ENCODE measurements at regions not wholly inside any gene's neighbourhood (a gene's known extent, or its start where the extent isn't known, plus 50 kb on each side); places are given as distances from the start of the nearest gene placed in this dataset.

GRCh38 chr18:40882468-40882867 lies 1072.6 kb upstream of the PIK3C3 start:
- no peak for DNase-seq (ENCODE audit: low spot score)

- DNase-seq (ENCODE audit: low spot score) = no peak
Measured at GRCh38 chr18:40878371-40878770, 1076.7 kb upstream of the PIK3C3 start.

GRCh38 chr18:40877096-40877495 lies 1077.9 kb upstream of the PIK3C3 start:
- DNase-seq (ENCODE audit: low spot score) = no peak

GRCh38 chr18:40875101-40875615 lies 1079.9 kb upstream of the PIK3C3 start:
- DNase-seq (ENCODE audit: low spot score) = no peak

GRCh38 chr18:40874233-40874632 lies 1080.8 kb upstream of the PIK3C3 start:
- no peak for DNase-seq (ENCODE audit: low spot score)

DNA sequence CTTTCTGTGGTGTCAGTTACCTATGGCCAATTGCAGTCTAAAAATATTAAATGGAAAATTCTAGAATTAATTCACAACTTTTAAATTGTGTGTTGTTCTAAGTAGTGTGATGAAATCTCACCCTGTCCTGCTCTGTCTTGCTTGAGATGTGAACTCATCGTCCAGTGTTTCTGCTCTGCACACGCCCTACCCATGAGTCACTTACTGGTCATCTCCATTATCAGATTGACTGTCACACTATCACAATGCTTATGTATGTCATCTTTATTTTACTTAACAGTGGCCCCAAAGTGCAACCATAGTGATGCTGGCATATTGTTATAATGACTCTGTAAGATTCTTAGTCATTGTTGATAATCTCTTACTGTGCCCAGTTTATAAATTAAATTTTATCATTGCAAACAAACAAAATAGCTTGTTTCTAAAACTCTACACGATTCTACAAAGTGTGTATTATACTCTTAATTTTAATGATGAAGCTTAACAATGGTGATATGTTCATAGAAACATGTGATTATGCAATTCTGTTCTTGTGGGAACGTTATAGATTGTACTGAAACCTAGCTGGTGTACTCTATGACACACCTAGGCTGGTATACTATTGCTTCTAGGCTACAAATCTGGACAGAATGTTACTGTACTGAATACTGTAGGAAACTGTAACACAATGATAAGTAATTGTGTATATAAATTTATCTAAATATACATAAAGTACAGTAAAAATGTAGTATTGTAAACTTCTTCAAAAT lies 1086.8 kb upstream of the PIK3C3 start:
- no peak for DNase-seq (ENCODE audit: low spot score)

DNA sequence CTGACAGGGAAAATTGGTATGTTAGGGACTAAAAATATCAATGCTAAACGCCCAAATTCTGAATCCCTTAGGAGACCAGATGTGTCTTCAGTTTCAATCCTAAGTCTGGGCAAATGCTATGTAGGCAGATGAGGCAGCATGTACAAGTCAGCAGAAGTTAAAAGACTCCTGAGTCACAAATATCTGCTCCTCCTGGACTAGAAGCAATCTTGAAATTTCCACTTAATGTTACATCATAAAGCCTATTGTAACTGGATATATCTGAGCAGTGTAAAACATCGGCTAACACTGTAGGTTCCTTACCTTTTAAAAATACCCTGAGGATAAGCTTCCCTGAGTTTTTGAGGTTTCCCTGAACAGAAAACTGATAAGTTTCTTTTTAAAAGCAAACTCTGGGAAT lies 1087.6 kb upstream of the PIK3C3 start:
- DNase-seq (ENCODE audit: low spot score) = peak; percentile 9

DNA sequence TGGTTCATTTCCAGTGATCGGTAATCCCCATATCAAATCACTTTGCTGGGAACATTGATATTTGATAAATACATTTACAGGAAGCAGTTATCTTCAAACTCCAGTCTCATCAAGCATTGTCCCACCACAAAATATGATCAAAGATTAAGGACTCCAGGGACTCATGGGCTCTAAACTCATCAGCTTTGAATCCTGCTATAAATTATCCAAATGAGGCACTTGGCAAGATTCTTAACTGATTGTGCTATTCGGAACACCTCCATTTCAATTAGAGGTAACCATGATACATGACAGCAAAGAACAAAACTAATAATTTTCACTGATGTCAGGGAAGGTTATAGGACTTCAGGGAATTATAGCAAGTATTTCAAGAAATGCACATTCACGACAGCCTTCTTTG lies 1088.1 kb upstream of the PIK3C3 start:
- DNase-seq (ENCODE audit: low spot score) = no peak

DNA sequence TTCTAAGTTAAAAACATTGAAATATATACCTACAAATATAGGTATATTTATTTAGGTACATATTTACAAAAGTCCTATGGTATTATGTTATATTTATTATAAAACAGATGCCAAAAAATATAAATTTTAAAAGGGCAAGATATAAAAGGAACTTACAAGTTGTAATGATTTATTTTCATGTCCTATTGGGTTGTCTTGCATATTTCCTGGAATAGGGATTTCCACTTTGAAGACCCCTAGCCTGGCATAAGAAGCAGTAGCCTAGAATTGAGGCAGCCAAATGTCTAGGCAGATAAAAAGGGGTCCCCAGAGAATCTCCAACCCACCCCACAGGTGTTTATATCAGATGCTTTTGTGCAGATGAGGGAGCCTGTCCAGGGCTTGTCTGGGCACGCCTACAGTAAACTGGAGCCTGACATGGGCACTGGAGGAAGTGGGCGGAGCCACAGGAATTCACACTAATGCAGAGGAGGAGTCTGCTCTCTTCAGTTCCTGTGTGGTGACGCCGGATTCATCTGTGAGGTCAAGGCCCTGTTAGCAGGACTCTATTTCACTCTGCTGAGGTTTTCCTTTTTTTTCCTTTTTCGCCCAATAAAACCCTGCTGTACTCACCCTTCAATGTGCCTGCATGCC lies 1088.9 kb upstream of the PIK3C3 start:
- DNase-seq (ENCODE audit: low spot score) = no peak

- no peak for DNase-seq (ENCODE audit: low spot score)
Measured at GRCh38 chr18:40864846-40865245, 1090.2 kb upstream of the PIK3C3 start.

DNA sequence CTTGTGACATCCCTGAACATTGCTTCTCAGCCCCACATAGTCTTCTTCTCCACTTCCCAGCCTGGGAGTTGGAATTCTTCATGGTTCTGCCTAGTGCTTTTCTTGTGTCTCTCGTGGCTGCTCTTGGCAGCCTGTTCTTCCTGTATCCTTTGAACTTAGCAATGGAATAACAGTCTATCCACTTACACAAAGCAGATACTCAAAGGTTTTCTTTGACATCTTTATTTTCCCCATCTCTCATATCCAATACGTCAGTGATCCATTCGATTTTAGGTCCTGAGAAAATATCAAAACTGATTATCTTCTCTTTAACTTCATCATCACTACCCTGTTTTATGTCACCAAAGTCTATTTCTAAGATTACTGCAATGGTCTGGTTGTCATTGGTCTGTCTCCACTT lies 1091.2 kb upstream of the PIK3C3 start:
- no peak for DNase-seq (ENCODE audit: low spot score)

GRCh38 chr18:40860189-40860588 lies 1094.8 kb upstream of the PIK3C3 start:
- no peak for DNase-seq (ENCODE audit: low spot score)

DNA sequence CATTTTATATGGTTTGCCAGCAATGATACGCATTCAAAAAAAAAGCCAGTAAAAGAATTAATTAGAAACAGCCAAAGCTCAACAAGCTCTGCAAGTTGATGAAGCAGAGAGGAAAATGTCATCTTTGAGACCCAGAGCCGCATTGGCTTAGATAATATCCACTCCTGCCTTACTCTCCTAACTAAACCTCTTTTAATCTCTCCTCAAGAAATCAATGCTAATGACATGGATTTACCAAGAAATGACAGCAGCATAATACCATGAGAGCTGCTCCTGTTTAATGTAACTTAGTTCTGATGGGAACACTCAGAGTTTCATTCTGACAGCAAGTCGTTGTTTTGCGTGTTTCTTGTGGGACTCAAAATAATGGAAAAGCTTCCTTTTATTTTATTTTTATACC lies 1099.4 kb upstream of the PIK3C3 start:
- no peak for DNase-seq (ENCODE audit: low spot score)

DNA sequence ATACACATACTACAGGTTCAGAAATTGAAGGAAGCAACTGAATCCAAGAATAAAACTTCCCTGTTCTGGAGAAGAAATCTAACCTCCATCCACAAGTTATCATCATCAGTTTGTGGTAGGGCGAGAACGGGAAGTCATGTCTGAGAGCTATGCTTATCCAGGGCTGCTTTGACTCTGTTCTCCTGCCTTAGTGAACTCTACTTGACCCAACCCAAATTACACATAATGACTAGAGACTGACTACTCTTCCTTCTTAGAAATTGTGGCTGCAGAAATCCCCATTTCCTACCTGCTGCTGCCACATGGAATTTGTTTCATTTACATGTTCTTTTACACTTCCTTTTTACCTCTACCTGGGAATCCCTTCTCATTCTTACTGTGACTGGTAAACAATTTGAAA lies 1102.6 kb upstream of the PIK3C3 start:
- no peak for DNase-seq (ENCODE audit: low spot score)

GRCh38 chr18:40851014-40851429 lies 1104.0 kb upstream of the PIK3C3 start:
- DNase-seq (ENCODE audit: low spot score) = no peak

DNA sequence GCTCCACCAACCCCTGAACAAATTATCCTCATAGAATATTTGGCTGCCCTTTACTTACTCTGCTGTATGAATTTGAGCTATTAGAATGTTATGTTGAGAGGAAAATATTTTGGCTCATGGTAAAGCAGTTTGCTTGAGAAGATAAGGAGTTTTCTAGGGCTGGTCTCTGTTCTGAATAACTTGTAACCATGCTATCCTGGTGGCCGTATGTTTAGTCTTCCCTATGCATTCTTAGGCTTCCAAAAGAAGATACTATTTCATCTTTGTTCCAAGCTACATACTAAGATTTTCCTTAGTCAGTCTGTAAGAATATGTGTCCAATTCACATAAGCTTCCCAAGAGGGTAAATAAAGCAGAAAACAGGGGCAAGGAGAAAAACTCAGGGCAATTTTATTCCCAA lies 1105.1 kb upstream of the PIK3C3 start:
- DNase-seq (ENCODE audit: low spot score) = no peak

DNA sequence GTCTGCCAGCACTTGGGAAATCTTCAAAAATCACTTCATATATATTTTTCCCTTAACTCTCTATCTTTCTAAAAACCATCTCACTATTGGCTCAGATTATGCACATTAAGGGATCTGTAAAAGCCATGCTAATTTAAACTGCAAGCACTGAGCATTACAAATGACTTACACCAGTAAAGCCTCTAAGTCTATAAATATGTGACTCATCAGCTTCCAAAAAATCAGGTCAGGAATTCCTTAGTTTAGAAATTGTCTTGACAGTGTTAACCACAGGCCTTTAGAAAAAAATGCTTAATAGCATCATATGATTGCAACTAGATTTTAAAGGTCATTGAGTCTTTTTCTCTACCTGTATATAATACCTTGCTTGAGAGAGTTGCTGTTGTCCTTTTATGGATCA lies 1113.6 kb upstream of the PIK3C3 start:
- DNase-seq (ENCODE audit: low spot score) = peak; percentile 2

DNA sequence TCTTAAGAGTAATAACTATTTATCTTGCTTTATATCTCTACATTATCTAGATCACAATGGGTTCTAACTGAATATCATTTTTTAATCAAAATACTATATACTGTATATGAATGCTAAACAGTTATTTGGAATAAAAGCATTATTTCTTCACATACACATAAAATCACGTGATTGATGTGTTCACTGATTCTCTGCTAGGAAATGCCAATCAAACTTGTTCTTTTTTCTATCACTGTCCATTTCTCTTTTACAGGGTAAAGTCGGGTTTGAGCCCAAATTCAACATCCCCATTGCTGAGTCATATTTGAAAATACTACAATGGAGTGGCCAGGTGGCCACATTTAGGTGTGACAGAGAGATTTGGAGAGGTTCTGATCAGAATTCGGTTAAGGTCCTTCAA lies 1114.0 kb upstream of the PIK3C3 start:
- no peak for DNase-seq (ENCODE audit: low spot score)

GRCh38 chr18:40832362-40832761 lies 1122.7 kb upstream of the PIK3C3 start:
- DNase-seq (ENCODE audit: low spot score) = no peak

DNA sequence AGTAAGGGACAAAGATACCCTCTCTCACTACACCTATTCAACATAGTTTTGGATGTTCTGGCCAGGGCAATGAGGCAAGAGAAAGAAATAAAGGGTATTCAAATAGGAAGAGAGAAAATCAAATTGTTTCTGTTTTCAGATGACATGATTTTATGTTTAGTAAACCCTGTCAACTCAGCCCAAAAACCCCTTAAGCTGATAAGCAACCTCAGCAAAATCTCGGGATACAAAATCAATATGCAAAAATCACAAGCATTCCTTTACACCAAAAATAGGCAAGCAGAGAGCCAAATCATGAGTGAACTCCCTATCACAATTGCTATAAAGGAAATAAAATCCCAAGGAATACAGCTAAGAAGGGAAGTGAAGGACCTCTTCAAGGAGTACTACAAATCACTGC lies 1130.7 kb upstream of the PIK3C3 start:
- no peak for DNase-seq (ENCODE audit: low spot score)

DNA sequence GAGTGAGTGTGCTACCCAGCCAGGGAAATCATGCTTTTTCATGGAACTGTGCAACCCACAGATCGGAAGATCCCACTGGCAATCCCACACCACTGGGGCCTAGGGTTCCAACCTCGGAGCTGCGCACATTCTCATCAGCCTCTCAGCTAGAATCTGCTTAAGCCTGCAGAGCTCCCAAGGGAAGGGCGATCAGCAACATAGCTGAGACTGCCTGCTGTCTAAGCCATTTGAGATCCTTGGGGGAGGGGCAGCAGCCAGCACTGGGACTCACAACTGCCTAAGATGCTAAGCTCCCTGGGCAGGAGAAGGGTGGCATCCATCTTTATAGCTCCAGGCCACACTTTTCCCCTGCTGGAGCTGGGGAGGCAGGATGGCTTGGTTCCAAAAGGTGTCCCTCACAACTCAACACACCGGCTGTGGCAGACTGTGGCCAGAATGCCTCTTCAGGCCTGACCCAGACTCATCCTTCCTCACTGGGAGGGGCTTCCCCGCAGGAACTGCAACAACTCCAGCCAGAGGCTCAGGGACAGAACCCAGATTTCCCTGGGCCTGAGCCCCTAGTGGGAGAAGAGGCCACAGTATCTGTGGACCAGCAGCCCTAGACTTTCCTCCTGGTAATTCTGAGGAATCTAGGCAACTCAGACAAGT lies 1133.3 kb upstream of the PIK3C3 start:
- no peak for DNase-seq (ENCODE audit: low spot score)

DNA sequence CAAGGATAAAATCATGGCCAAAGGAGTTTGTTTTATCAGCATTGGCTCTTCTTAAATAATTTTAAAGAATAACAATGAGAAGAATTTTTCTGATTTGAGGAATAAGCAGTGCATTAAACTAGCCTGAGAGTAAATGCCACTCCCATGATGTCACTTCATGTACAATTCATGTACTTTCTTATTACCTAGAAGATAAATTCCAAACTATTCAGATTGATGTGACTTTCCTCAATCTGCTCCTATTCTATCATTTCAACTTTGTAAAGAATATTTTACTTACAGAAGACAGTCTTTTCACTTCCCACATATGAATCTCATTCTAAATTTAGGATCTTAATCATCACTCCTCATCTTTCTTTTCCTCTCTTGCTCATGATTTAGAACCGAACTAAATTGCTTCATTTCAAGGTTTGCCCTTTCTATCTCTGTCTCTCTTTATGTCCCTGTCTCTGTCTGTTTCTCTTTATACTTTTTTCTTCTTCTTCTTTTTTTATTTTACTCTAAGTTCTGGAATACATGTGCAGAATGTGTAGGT lies 1142.0 kb upstream of the PIK3C3 start:
- no peak for DNase-seq (ENCODE audit: low spot score)

GRCh38 chr18:40810372-40810771 lies 1144.7 kb upstream of the PIK3C3 start:
- no peak for DNase-seq (ENCODE audit: low spot score)
